GM21619 (cell line): ENCODE measurements at regions not wholly inside any gene's neighbourhood (a gene's known extent, or its start where the extent isn't known, plus 50 kb on each side); places are given as distances from the start of the nearest gene placed in this dataset.
"Not testable (repeated sequence)": the region's sequence is repeated elsewhere in the genome, so short reads cannot be mapped to it uniquely, and the experiment has no call there.

Experiments used
- ATAC-seq: cut with Tn5 transposase; IDR thresholded peaks from one replicate; pipeline ENCODE4 v1.9.1; 2021; ENCODE audit not compliant: unreplicated experiment

DNA sequence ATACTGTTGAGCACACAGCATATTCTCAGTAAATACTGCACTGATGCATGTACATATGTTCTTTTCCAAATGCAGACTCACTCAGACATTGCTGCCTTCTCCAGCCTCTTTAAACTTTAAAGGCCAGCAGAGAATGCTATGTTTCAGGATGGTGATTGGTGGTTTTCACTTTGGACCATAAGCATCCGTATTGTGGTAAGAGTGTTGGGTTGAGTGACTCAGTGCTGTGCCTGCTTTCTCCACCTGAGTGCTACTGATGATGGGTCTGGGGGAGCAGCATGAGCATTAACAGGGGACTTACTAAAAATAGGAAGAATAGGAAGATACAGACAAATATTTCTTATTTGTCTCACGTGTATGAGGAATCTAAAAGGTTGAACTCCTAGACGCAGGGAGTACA is 56.3 kb upstream of the ZNF92 start:
- no peak for ATAC-seq

DNA sequence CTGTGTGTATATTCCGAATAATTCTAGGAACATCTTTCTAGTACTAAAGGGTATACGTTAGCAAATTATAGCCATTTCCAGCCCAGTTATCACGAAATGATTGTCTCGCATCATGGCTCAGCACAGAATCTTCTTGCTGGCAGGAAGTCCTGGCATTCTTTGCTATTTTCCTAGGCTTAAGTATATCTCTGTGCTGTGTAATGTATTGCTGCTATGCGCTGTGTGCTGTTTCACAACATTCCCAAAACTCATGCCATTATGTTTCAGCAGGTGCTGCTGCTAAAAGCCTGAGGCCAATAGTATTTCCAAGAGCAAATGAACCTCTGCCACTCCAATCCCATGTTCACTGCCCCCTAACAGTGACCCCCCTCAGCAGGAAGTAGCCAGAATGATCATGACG is 62.9 kb upstream of the ZNF92 start:
- ATAC-seq = no peak

DNA sequence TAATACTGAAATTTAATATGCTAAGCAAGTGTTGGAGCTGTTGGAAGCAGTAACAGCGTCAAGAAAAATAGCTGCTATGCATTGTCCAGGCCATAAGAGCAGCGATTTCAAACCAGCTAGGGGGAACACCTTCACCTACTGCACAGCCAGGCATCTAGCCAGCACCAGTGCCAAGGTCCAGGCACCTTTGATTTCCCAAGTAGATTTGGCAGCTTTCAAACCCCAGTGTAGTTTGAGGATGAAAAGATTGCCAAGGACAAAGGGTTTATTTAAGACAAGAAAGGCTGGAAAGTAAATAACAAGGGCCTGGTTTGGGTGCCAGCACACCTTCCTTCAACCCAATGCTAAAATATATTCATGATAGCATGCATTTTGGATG is 65.4 kb upstream of the ZNF92 start:
- no peak for ATAC-seq

DNA sequence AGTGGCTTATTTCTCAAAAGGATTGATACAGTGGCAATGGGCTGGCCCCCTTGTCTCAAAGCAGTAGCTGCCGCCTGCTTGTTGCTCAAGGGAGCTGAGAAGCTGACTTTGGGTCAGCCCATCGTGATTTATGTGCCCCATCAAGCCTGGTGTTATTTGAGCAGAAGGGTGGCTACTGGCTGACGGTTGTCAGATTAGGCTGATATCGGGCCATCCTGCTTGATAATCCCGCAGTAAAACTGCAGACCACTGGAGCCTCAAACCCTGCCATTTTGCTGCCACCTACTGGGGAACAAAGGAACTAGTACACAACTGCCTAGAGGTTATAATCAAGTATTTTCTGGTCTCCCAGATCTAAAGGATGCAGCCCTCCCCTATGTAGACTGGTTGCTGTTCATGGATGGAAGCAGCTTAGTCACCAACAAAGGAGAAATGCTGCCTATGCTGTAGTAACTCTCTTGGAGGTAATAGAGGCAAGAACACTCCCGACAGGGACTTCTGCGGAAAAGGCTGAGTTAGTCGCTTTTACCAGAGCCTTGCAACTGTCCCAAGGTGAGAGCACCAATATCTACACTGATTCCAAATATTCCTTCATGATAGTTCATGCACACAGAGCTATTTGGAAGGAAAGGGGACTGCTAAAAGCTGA is 65.9 kb upstream of the ZNF92 start:
- peak; percentile 72 for ATAC-seq

DNA sequence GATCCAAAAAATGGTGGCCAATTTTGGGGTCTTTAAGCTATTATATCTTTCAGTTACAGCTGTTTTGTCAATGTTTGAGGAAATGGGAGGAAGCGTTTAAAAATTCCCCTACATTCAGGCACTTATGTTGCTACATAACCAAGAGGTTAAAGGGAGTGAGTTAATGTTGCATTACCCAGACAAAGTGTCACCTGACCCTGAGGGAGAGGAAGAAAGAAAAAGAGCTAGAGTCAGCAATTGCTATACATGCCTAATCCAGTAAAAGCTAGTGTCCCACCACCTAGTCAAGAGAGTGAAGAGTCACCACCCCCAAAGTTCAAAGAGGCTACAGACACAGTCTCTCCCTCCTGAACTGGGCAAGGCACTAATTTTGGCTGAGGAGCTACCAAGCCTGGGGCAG is 69.5 kb upstream of the ZNF92 start:
- ATAC-seq = no peak

DNA sequence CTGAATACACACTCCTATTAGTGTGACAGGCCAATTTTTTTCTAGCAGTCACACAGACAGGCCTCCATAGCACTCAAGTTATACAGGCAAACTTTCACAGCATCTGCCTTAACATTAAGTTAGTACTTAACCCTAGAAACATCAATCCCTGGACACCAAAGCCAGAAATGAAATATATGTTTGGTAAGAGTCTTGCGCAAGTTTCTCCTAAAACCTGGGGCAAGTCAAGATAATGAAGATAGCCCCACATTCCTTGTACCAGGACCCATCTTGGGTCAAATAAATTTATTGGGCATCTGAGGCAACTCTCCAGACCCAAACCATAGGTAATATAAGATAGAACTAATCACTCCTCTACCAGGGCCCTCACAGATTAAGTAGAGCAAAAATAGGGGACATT is 70.8 kb upstream of the ZNF92 start:
- ATAC-seq = no peak

DNA sequence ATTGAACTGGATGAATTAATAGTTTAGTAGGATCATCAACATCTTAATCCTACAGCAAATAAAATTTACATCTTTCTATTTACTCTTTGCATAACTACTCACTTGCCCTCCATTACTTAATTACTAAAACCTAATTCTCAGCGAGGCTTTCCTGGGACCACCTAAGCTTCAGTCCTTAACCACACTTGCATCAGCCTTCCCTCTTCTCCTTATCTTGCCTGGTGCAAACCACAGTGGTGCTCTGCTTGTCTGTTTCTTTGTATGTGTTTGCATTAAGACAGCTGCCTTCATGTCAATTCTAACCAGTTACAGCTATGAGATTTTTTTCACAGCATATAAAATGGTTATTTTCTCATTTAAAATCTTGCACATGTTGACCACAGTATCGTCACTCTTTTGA is 72.6 kb upstream of the ZNF92 start:
- no peak for ATAC-seq

DNA sequence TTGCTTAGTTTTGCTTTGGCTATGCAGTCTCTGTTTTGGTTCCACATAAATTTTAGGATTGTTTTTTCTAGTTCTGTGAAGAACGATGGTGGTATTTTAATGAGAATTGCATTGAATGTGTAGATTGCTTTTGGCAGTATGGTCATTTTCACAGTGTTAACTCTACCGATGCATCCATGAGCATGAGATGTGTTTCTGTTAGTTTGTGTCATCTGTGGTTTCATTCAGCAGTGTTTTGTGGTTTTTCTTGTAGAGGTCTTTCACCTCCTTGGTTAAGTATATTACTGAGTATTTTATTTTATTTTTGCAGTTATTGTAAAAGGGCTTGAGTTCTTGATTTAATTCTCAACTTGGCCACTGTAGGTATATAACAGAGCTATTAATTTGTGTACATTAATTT is 78.2 kb upstream of the ZNF92 start:
- ATAC-seq = no peak

DNA sequence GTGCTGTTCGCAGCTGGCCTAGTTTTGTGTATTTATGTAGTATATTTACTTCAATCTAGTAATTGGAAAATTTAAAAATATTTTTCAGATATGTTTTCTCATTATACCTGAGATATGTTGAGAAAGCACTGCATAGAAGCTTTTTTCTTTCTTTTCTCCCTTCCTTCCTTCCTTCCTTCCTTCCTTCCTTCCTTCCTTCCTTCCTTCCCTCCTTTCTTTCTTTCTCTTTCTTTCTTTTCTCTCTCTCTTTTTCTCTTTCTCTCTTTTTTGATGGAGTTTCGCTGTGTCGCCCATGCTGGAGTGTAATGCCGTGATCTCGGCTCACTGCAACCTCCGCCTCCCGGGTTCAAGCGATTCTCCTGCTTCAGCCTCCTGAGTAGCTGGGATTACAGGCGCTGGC is 83.3 kb upstream of the ZNF92 start:
- not testable (repeated sequence) for ATAC-seq

DNA sequence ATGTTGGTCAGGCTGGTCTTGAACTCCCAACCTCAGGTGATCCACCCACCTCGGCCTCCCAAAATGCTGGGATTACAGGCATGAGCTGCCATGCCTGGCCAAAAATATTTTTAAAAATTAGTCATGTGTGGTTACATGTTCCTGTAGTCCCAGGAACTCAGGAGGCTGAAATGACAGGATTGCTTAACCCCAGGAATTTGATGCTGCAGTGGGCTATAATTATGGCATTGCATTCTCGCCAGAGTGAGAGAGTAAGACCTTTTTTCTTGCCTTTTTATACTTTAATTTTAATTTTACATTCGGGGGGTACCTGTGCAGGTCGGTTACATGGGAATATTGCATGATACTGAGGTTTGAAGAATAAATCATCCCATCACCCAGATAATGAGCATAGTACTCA is 86.6 kb upstream of the ZNF92 start:
- ATAC-seq = no peak

DNA sequence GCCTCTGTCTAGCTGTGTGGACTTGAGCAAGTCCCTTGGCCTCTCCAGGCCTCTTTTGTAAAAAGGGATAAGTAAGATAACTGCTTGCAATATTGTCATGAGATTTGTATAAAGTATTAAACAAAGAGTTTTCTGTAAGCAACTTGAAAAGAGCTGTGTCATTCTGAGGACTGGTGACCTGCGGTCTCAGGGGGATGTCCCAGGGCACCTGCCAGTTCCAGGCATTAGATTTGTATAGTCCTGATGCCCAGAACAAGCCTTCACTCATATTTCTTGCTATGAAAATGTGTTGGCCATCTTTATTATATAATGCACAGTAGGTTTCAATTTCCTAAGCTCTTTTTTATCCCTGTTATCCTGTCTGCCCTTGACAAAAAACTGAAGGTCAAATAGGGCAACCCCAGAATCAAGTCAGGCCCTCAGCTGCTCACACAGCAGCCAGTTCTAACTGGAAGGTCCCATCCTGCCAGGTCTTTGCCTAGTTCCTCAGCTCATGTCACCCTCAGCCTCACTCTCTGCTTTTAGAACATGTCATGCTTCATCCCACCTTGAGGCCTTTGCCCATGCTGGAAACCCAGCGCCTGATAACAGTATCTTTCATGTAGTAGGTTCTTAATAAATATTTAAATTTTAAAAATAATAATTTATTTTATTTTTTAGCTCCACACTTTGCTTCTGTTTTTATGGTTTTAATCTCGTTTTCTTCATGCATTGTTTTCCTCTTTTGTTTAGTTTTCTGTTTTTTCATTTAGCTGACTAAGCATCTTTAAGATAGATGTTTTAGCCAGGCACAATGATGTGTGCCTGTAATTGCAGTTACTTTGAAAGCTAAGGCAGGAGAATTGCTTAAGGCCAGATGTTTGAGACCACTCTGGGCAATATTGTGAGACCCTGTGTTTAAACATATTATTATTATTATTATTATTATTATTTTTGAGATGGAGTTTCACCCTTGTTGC is 87.5 kb upstream of the ZNF92 start:
- ATAC-seq = no peak

DNA sequence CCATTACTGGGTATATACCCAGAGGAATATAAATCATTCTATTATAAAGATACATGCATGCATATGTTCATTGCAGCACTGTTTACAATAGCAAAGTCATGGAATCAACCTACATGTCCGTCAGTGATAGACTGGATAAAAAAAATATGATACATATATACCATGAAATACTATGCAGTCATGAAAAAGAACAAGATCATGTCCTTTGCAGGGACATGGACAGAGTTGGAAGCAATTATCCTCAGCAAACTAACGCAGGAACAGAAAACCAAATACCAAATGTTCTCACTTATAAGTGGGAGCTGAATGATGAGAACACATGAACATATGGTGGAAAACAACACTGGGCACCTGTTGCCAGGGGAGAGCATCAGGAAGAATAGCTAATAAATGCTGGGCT is 88.4 kb upstream of the ZNF92 start:
- not testable (repeated sequence) for ATAC-seq

DNA sequence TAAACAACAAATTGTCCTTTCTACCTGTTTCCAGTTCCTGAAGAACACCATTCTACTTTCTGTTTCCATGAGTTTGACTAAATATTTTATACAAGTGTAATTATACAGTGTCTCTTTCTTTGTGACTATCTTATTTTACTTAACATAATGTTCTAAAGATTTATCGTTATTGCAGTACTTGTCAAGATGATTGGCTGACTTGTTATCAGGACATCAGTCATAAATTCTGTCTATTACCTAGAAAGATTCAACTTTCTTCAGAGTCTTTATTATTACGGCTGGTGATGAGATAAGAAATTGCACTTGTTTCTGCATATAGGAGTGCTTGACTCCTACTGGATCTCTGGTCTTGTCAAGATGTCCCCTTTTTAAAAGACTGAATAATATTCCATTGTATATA is 93.9 kb upstream of the ZNF92 start:
- ATAC-seq = no peak

DNA sequence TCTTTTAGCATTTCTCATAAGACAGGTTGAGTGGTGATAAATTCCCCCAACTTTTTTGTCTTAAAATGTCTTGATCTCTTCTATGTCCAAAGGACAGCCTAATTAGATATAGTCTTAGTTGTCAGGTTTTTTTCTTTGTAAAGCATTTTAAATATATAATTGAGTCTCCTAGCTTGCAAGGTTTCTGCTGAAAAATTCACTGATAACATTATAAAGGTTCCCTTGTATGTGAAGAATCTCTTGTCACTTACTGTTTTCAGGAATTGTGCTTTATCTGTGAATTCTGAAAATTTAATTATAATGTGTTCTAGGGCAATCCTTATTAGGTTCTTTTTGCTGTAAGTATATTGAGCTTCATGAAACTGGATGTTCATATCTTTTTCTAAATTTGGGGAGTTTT is 96.8 kb upstream of the ZNF92 start:
- no peak for ATAC-seq

DNA sequence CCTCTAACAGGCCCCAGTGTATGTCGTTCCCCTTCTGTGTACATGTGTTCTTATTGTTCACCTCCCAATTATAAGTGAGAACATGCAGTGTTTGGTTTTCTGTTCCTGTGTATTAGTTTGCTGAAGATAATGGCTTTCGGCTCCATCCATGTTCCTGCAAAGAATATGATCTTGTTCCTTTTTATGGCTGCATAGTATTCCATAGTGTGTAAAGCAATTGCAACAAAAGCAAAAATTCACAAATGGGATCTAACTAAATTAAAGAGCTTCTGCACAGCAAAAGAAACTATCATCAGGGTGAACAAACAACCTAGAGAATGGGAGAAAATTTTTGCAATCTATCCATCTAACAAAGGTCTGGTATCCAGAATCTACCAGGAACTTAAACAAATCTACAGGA is 102.2 kb upstream of the ZNF92 start:
- ATAC-seq = not testable (repeated sequence)

DNA sequence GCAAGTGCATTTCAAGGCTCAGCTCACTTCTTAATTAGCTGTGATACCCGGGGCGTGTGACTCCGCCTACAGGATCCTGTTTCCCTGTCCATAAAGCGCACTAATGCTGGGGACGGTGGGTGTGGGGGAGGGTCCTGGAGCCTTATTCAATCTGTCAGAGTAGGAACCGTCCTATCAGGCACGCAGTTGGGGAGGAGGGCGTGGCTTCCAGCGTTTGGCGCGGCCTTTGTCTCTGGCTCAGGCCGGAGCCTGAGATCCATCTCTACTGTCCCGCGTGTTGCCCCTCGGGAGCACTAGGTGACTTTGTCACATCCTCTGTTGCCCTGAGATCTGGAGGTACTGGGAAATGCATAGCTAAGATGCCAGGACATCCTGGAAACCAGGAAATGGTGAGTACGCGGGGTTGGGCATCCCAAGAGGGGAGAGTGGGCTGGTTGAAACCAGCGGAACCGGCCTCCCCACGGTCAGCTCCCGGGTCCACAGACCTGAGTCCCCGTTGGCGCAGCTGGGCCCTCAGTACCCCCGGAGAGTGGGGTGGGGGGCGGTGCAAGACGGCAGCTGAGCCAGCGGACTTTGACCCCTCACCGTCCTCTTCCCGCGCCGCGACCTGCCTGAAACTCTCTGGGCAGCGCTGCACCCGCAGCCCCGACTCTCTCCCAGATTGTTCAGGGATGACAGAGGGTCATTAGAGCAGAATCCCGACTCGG is 104.4 kb upstream of the ZNF92 start:
- peak; percentile 69 for ATAC-seq

DNA sequence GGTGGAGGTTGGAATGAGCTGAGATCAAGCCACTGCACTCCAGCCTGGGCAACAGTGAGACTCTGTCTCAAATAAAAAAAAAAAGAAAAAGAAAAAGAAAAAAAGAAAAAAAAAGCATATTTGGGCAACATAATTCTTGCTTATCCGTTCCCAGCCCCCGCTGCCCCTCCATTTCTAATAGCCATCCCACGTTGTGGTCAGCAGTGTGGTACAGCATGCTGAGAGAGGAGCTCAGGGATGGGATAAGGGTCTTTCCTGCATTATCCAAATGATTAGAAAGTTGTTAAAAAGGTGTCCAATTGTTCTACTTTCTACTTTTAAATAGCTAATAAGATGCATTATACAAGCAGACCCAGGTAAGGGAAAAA is 104.9 kb upstream of the ZNF92 start:
- ATAC-seq = no peak

DNA sequence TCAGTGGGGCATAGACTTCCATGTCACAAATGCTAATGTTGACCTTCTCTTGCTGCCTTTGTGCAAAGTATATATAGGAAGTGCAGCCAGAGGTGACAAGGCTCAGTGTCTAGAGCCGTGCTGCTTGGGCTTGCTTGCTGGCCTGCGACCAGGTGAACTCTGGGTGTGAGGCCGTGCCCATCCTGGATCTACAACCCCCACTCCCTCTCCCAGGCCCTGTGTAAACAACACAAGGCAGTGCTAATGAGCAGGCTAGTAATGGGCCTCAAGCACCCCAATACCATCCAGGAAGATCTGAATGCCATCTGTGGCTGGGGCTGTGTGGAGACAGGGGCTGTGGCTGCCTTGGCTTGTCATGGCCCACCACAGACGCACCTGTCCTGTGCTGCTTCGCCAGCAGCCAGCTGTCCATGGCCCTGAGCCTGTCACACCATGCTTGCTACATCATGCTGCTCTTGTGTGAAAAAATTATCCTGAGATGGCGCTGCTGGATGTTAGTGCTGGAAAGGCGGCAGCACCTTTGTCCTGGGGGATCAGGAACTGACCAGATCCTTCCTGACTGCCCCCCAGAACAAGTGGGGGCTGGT is 107.6 kb upstream of the ZNF92 start:
- no peak for ATAC-seq

DNA sequence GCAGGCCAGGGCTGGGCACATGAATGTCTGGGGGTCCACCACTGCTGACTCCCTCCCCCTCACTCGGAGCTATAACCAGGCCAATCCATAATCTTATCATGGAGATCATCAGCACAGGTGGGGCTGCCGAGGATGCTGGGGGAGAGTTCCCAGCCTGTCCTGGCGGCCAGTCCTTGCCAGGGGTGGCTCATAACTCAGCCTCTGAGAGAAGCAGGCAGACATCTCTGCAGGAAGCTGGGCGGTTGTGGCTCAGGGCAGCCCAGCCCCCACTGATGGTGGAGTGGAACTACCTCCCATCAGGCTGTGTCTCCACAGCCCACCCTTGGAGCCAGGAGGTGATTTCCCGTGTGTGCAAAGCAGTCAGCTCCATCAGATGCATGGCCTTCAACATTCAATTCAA is 109.4 kb upstream of the ZNF92 start:
- no peak for ATAC-seq

DNA sequence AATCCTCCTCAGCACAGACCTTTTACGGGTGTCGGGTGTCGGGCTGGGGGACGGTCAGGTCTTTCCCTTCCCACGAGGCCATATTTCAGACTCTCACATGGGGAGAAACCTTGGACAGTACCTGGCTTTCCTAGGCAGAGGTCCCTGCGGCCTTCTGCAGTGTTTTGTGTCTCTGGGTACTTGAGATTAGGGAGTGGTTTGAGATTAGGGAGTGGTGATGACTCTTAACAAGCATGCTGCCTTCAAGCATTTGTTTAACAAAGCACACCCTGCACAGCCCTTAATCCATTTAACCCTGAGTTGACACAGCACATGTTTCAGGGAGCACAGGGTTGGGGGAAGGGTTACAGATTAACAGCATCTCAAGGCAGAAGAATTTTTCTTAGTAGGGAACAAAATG is 113.0 kb upstream of the ZNF92 start:
- not testable (repeated sequence) for ATAC-seq

DNA sequence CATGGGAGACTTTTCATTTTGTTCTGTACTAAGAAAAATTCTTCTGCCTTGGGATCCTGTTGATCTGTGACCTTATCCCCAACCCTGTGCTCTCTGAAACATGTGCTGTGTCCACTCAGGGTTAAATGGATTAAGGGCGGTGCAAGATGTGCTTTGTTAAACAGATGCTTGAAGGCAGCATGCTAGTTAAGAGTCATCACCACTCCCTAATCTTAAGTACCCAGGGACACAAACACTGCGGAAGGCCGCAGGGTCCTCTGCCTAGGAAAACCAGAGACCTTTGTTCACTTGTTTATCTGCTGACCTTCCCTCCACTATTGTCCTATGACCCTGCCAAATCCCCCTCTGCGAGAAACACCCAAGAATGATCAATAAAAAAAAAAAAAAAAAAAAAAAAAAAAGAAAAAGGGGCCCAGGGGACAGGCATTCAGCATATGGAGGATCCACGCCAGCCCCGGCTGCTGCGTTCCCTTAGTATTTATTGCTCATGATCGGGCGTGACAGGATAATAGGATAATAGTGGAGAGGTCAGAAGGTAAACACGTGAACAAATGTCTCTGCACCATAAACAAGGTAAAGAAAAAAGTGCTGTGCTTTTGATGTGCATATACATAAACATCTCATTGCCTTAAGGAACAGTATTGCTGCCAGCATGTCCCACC is 113.7 kb upstream of the ZNF92 start:
- ATAC-seq = not testable (repeated sequence)
